K562 (cell line): ENCODE measurements at regions not wholly inside any gene's neighbourhood (a gene's known extent, or its start where the extent isn't known, plus 50 kb on each side); places are given as distances from the start of the nearest gene placed in this dataset.

Experiments used
- ATAC-seq: fragments of 200-7000 bp; cut with Tn5 transposase; 3 replicates; pipeline ENCODE4 v1.9.1; 2020; ENCODE audit warnings: moderate library complexity
- BruUV-seq: library from RNA; stranded (reverse); fragments of 400-500 nt; replicated peaks from 2 replicates; lab custom pipeline; 2021; lab: Mats Ljungman, UMichigan
- CTCF ChIA-PET: fragments of 300-600 bp; formaldehyde crosslinking; extraction: SDS; loops from one replicate; lab custom pipeline; 2021; ENCODE audit warnings: low intra/inter-chr PET ratio; lab: Yijun Ruan, JAX
- POLR2A ChIA-PET: fragments of 300-600, 350-650 bp; sonication (Branson Sonifier 250); formaldehyde crosslinking; extraction: SDS; loops from one replicate; lab custom pipeline; 2021; ENCODE audit warnings: antibody characterized with exemption, inconsistent platforms; lab: Yijun Ruan, JAX
- DNase-seq, 4 experiments: peaks; one replicate each; pipeline versions ENCODE4 v3.0.0 to v3.0.0-alpha.2; 2011 to 2018; ENCODE audit warnings: low spot score in 3 of 4, mixed read lengths in 3 of 4; ENCODE audit errors: extremely low read depth in 1 of 4
- FAIRE-seq: peaks from 2 replicates; lab custom pipeline; 2011; peaks lifted over from hg19 to GRCh38; lab: Jason Lieb, UNC
- H2AFZ ChIP-seq: 2 replicates; pipeline ENCODE4 v1.6.0; 2011; ENCODE audit warnings: low read depth, low read length, control low read depth, inconsistent platforms
- H3K27ac ChIP-seq: fragments of 200-600 bp; 3 replicates; pipeline ENCODE4 v1.8.0; 2011; ENCODE audit warnings: low read depth, mild to moderate bottlenecking, control low read depth, inconsistent platforms, low read length, moderate library complexity, mixed read lengths; ENCODE audit errors: extremely low read depth
- H3K27me3 ChIP-seq, 2 experiments: fragments of 300-600 bp in 1 of 2; 2 replicates in 1 of 2; 3 replicates in 1 of 2; pipeline versions ENCODE4 v1.6.0 to v1.8.0; 2011; ENCODE audit warnings: inconsistent platforms in 2 of 2, low read length in 2 of 2, mild to moderate bottlenecking in 1 of 2, mixed read lengths in 1 of 2, moderate library complexity in 1 of 2; ENCODE audit not compliant: control insufficient read depth in 2 of 2, insufficient read depth in 2 of 2
- H3K36me3 ChIP-seq: fragments of 300-600 bp; 3 replicates; pipeline ENCODE4 v1.8.0; 2011; ENCODE audit warnings: mild to moderate bottlenecking, low read length, inconsistent platforms; ENCODE audit not compliant: control insufficient read depth, insufficient read depth
- H3K4me1 ChIP-seq, 2 experiments: fragments of 200-600 bp in 1 of 2; replicated peaks in 1 of 2; 2 replicates in 1 of 2; 3 replicates in 1 of 2; pipeline versions ENCODE4 v1.5.1 to v1.8.0; 2011; ENCODE audit warnings: inconsistent platforms in 2 of 2, low read length in 2 of 2, mild to moderate bottlenecking in 1 of 2, mixed read lengths in 1 of 2, moderate library complexity in 1 of 2; ENCODE audit not compliant: control insufficient read depth in 2 of 2, insufficient read depth in 2 of 2
- H3K4me2 ChIP-seq: 2 replicates; pipeline ENCODE4 v1.6.1; 2011; ENCODE audit warnings: low read length, control low read depth, inconsistent platforms, mixed read lengths; ENCODE audit not compliant: insufficient read depth
- H3K4me3 ChIP-seq: fragments of 200-600 bp; sonication (generic), shearing (Covaris generic); 2 replicates; pipeline ENCODE4 v1.5.1; 2016; ENCODE audit warnings: control low read depth, inconsistent platforms
- H3K79me2 ChIP-seq: fragments of 200-600 bp; 3 replicates; pipeline ENCODE4 v1.8.0; 2011; ENCODE audit warnings: low read length, inconsistent platforms; ENCODE audit not compliant: control insufficient read depth, insufficient read depth
- H3K9ac ChIP-seq, 2 experiments: 2 replicates each; pipeline versions ENCODE4 v1.6.0 to v1.6.1; 2011; ENCODE audit warnings: low read depth in 2 of 2, low read length in 2 of 2, control low read depth in 1 of 2, inconsistent platforms in 1 of 2, mild to moderate bottlenecking in 1 of 2, mixed read lengths in 1 of 2; ENCODE audit not compliant: insufficient read depth in 1 of 2
- H3K9me1 ChIP-seq: one replicate; pipeline ENCODE4 v1.6.0; 2011; ENCODE audit warnings: inconsistent platforms, mild to moderate bottlenecking, low read length, moderate library complexity; ENCODE audit not compliant: control insufficient read depth, insufficient read depth
- H3K9me3 ChIP-seq: replicated peaks from 2 replicates; pipeline ENCODE4 v1.5.1; 2011; ENCODE audit warnings: low read depth, low read length, inconsistent platforms; ENCODE audit not compliant: control insufficient read depth, insufficient read depth
- H4K20me1 ChIP-seq: replicated peaks from 2 replicates; pipeline ENCODE4 v1.6.1; 2011; ENCODE audit warnings: low read length, inconsistent platforms, mixed read lengths; ENCODE audit not compliant: control insufficient read depth, insufficient read depth
- COPS2 ChIP-seq: fragments of 450-650 bp; conservative IDR thresholded peaks from 2 replicates; pipeline ENCODE4 v1.6.1; 2016; ENCODE audit warnings: mild to moderate bottlenecking, moderate library complexity
- FUS ChIP-seq: fragments of 200-400 bp; formaldehyde crosslinking; optimal IDR thresholded peaks from 2 replicates; pipeline ENCODE3; 2017; ENCODE audit warnings: low read depth, low read length
- KLF16 ChIP-seq: IDR thresholded peaks from 2 replicates; pipeline ENCODE4 v1.6.1; 2016; ENCODE audit warnings: antibody characterized with exemption
- MAFK ChIP-seq: IDR thresholded peaks from 2 replicates; pipeline ENCODE4 v1.6.1; 2011; ENCODE audit warnings: low read length, improper control_type of control experiment
- NR2C1 ChIP-seq, 2 experiments: fragments of 450-650 bp; IDR thresholded peaks; 2 replicates each; pipeline ENCODE4 v1.6.1; 2017; ENCODE audit warnings: mild to moderate bottlenecking in 2 of 2, antibody characterized with exemption in 1 of 2, inconsistent platforms in 1 of 2, missing compliant biosample characterization in 1 of 2, missing genetic modification characterization in 1 of 2
- PTRF ChIP-seq: fragments of 450-650 bp; IDR thresholded peaks from 2 replicates; pipeline ENCODE4 v1.6.1; 2016; ENCODE audit warnings: mild to moderate bottlenecking, missing genetic modification characterization, missing compliant biosample characterization
- RBBP5 ChIP-seq: fragments of 200-600 bp; sonication (generic); IDR thresholded peaks from 2 replicates; pipeline ENCODE4 v1.6.1; 2012; ENCODE audit warnings: borderline replicate concordance, mild to moderate bottlenecking, low read length, control low read depth, inconsistent platforms; ENCODE audit not compliant: insufficient read depth, poor library complexity, severe bottlenecking
- RFX1 ChIP-seq: fragments of 450-650 bp; IDR thresholded peaks from 2 replicates; pipeline ENCODE4 v1.6.1; 2016; ENCODE audit warnings: mild to moderate bottlenecking, moderate library complexity
- RFX5 ChIP-seq: IDR thresholded peaks from 2 replicates; pipeline ENCODE4 v1.6.1; 2011; ENCODE audit warnings: low read depth, mild to moderate bottlenecking, improper control_type of control experiment, low read length
- SFPQ ChIP-seq: fragments of 200-400 bp; formaldehyde crosslinking; IDR thresholded peaks from 2 replicates; pipeline ENCODE4 v1.6.1; 2017; ENCODE audit warnings: mild to moderate bottlenecking, low read depth, low read length, moderate library complexity
- SMARCE1 ChIP-seq: fragments of 450-650 bp; IDR thresholded peaks from 2 replicates; pipeline ENCODE4 v1.7.1; 2016; ENCODE audit warnings: mild to moderate bottlenecking
- SRSF9 ChIP-seq: fragments of 200-400 bp; formaldehyde crosslinking; IDR thresholded peaks from 2 replicates; pipeline ENCODE4 v1.6.1; 2017; ENCODE audit warnings: low read depth, low read length, borderline replicate concordance
- ZNF146 ChIP-seq: IDR thresholded peaks from one replicate; pipeline ENCODE4 v1.6.1; 2018; ENCODE audit warnings: missing compliant biosample characterization; ENCODE audit not compliant: unreplicated experiment
- ZNF561 ChIP-seq: fragments of 450-650 bp; formaldehyde crosslinking; conservative IDR thresholded peaks from 2 replicates; pipeline ENCODE4 v1.4.0; 2020; ENCODE audit warnings: mild to moderate bottlenecking, moderate library complexity
- ZNF695 ChIP-seq: fragments of 450-650 bp; formaldehyde crosslinking; IDR thresholded peaks from 2 replicates; pipeline ENCODE4 v1.4.0; 2020; ENCODE audit warnings: mild to moderate bottlenecking, moderate library complexity
- WGBS: fragments of 100-300 bp; shearing (Covaris generic); methylation state at CpG from one replicate; pipeline ENCODE4 v1.1.6; 2016; ENCODE audit warnings: low coverage, mixed read lengths; ENCODE audit not compliant: insufficient coverage; ENCODE audit errors: missing lambda C conversion rate; 5-methylcytosine and 5-hydroxymethylcytosine counted together
- in situ Hi-C: fragments of 300-500 bp; cut with MboI; formaldehyde crosslinking; loops from 4 replicates; pipeline ENCODE4 v1.15.0; 2018; ENCODE audit warnings: inconsistent platforms, mixed read lengths
- intact Hi-C: fragments of 100-400 bp; cut with micrococcal nuclease; formaldehyde crosslinking; loops from 2 replicates; pipeline ENCODE4 v1.14.2; 2022

- CTCF ChIA-PET = no interaction called here
Observed at GRCh38 chr16:73170612-73171038, 122.7 kb upstream of the ZFHX3 start.

GRCh38 chr16:73166947-73167550 lies 119.1 kb upstream of the ZFHX3 start:
- H3K79me2 ChIP-seq = no peaks in the 10 kb centered on the region
- in situ Hi-C loops (no loop called here), intact Hi-C loops (no loop called here)
- POLR2A ChIA-PET = interaction anchor here (0.6 to 0.8 kb wide), 2 partner anchors 10 to 114 kb away, joined by 3 read pairs; no protein-coding TSS in a partner anchor
- ATAC-seq = no peak
- no peaks in the 10 kb centered on the region for H3K36me3 ChIP-seq
- CTCF ChIA-PET = no interaction called here
- H3K4me3 ChIP-seq = no peak overlapping the region
- FAIRE-seq = no peak
- no TSS peak for BruUV-seq
- 0% methylated on average over 3 of the region's 3 CpGs for WGBS
- peaks cover 3 to 13% of the 10 kb centered on the region in 2 experiments; a peak in 3 of 5 replicates for H3K27me3 ChIP-seq
- no peak overlapping the region for H3K9ac ChIP-seq
- no peaks in the 10 kb centered on the region for H3K9me1 ChIP-seq
- H4K20me1 ChIP-seq = no peaks in the 10 kb centered on the region
- no peak overlapping the region for H3K27ac ChIP-seq
- DNase-seq = no peak
- no peak overlapping the region for H3K4me2 ChIP-seq
- H3K9me3 ChIP-seq = no peaks in the 10 kb centered on the region
- no peak overlapping the region for H2AFZ ChIP-seq
- H3K4me1 ChIP-seq = no peaks in the 10 kb centered on the region
- no peak for TF ChIP-seq SRSF9
- no peak for TF ChIP-seq COPS2
- TF ChIP-seq PTRF (tag) = no peak
- TF ChIP-seq RBBP5 = no peak
- no peak for TF ChIP-seq SFPQ
- no peak for TF ChIP-seq ZNF695 (CRISPR knock-in tag)
- TF ChIP-seq FUS = no peak
- no peak for TF ChIP-seq RFX5
- no peak for TF ChIP-seq KLF16
- TF ChIP-seq ZNF561 (CRISPR knock-in tag) = no peak
- TF ChIP-seq SMARCE1 = no peak
- TF ChIP-seq ZNF146 (CRISPR knock-in tag) = no peak
- no peak for TF ChIP-seq MAFK

More at GRCh38 chr16:73170612-73171038, 122.7 kb upstream of the ZFHX3 start:
- H3K27ac ChIP-seq = no peak overlapping the region
- FAIRE-seq (no peak), ATAC-seq (no peak), DNase-seq (no peak)
- no peak overlapping the region for H3K4me3 ChIP-seq
- 36% methylated on average over 10 of the region's 10 CpGs for WGBS
- H3K4me2 ChIP-seq = no peak overlapping the region
- peaks cover 8 to 23% of the 10 kb centered on the region in 2 experiments; a peak in 4 of 5 replicates for H3K27me3 ChIP-seq
- in situ Hi-C loops = no loop called here
- H4K20me1 ChIP-seq = no peaks in the 10 kb centered on the region
- intact Hi-C loops = no loop called here
- no peaks in the 10 kb centered on the region for H3K9me3 ChIP-seq
- no peak overlapping the region for H3K9ac ChIP-seq
- H3K36me3 ChIP-seq = no peaks in the 10 kb centered on the region
- no peaks in the 10 kb centered on the region for H3K79me2 ChIP-seq
- TF ChIP-seq RFX1 = peak; percentile 59
- TF ChIP-seq NR2C1 (IDR thresholded peaks at IDR 0.05) = no peak
- TF ChIP-seq NR2C1 (tag; IDR thresholded peaks at IDR 0.05) = no peak
- H3K9me1 ChIP-seq = no peaks in the 10 kb centered on the region
- POLR2A ChIA-PET = interaction anchor here (0.9 kb wide), 1 partner anchor 40 kb away, joined by 4 read pairs; no protein-coding TSS in a partner anchor
- no TSS peak for BruUV-seq
- H2AFZ ChIP-seq = no peak overlapping the region
- H3K4me1 ChIP-seq = no peaks in the 10 kb centered on the region
